IMR-90 (cell line): ENCODE measurements at regions not wholly inside any gene's neighbourhood (a gene's known extent, or its start where the extent isn't known, plus 50 kb on each side); places are given as distances from the start of the nearest gene placed in this dataset.

Source experiments
- ATAC-seq: fragments of 200-7000 bp; cut with Tn5 transposase; 2 replicates; pipeline ENCODE4 v1.9.1; 2020; ENCODE audit warnings: low read depth, mild to moderate bottlenecking, moderate library complexity
- BruUV-seq: library from RNA; stranded (reverse); fragments of 400-500 nt; replicated peaks from 2 replicates; lab custom pipeline; 2021; lab: Mats Ljungman, UMichigan
- CTCF ChIA-PET: fragments of 300-600 bp; formaldehyde crosslinking; extraction: SDS; loops from one replicate; lab custom pipeline; 2021; ENCODE audit warnings: antibody characterized with exemption; lab: Yijun Ruan, JAX
- POLR2A ChIA-PET: fragments of 300-600 bp; sonication (Branson Sonifier 250); formaldehyde crosslinking; loops from one replicate; lab custom pipeline; 2022; ENCODE audit warnings: antibody characterized with exemption; ENCODE audit not compliant: unreplicated experiment; lab: Charles Lee
- DNase-seq: peaks from one replicate; pipeline ENCODE4 v3.0.0; 2013
- H2AFZ ChIP-seq: replicated peaks from 2 replicates; pipeline ENCODE3; 2013; ENCODE audit warnings: low read length, mild to moderate bottlenecking; ENCODE audit not compliant: poor library complexity
- H2AK5ac ChIP-seq: 2 replicates; pipeline ENCODE4 v1.6.1; 2013; ENCODE audit warnings: low read depth, low read length, inconsistent platforms
- H2AK9ac ChIP-seq: replicated peaks from 2 replicates; pipeline ENCODE3; 2013; ENCODE audit warnings: mild to moderate bottlenecking, low read depth, low read length, moderate library complexity; ENCODE audit not compliant: poor library complexity
- H2BK120ac ChIP-seq: 2 replicates; pipeline ENCODE4 v1.6.1; 2013; ENCODE audit warnings: low read depth, low read length, inconsistent platforms
- H2BK15ac ChIP-seq: 3 replicates; pipeline ENCODE4 v1.6.1; 2013; ENCODE audit warnings: low read depth, low read length, inconsistent platforms
- H2BK20ac ChIP-seq: 2 replicates; pipeline ENCODE4 v1.6.1; 2013; ENCODE audit warnings: low read depth, mild to moderate bottlenecking, inconsistent platforms, low read length, moderate library complexity
- H2BK5ac ChIP-seq: 2 replicates; pipeline ENCODE4 v1.6.1; 2013; ENCODE audit warnings: mild to moderate bottlenecking, low read depth, low read length, inconsistent platforms; ENCODE audit not compliant: poor library complexity, severe bottlenecking
- H3K14ac ChIP-seq: replicated peaks from 2 replicates; pipeline ENCODE4 v1.6.1; 2013; ENCODE audit warnings: low read depth, low read length, inconsistent platforms
- H3K18ac ChIP-seq: 2 replicates; pipeline ENCODE4 v1.6.1; 2013; ENCODE audit warnings: low read depth, low read length, control low read depth
- H3K23ac ChIP-seq: 2 replicates; pipeline ENCODE4 v1.6.1; 2013; ENCODE audit warnings: low read depth, low read length, inconsistent platforms
- H3K27ac ChIP-seq: 2 replicates; pipeline ENCODE4 v1.5.1; 2013; ENCODE audit warnings: mild to moderate bottlenecking, control low read depth, low read length; ENCODE audit not compliant: insufficient read depth
- H3K27me3 ChIP-seq: 2 replicates; pipeline ENCODE4 v1.6.1; 2013; ENCODE audit warnings: low read length; ENCODE audit not compliant: control insufficient read depth, insufficient read depth
- H3K36me3 ChIP-seq: 2 replicates; pipeline ENCODE4 v1.6.1; 2013; ENCODE audit warnings: low read length, mixed read lengths; ENCODE audit not compliant: control insufficient read depth, insufficient read depth
- H3K4ac ChIP-seq: 2 replicates; pipeline ENCODE4 v1.6.1; 2013; ENCODE audit warnings: low read depth, low read length, inconsistent platforms
- H3K4me1 ChIP-seq: 2 replicates; pipeline ENCODE4 v1.6.1; 2013; ENCODE audit warnings: low read length, mixed read lengths; ENCODE audit not compliant: control insufficient read depth, insufficient read depth
- H3K4me2 ChIP-seq: 2 replicates; pipeline ENCODE4 v1.6.1; 2013; ENCODE audit warnings: low read depth, mild to moderate bottlenecking, control low read depth, low read length, moderate library complexity
- H3K4me3 ChIP-seq: 2 replicates; pipeline ENCODE4 v1.5.1; 2013; ENCODE audit warnings: low read depth, mild to moderate bottlenecking, control low read depth, low read length, moderate library complexity; ENCODE audit not compliant: insufficient read depth
- H3K56ac ChIP-seq: 2 replicates; pipeline ENCODE4 v1.6.1; 2013; ENCODE audit warnings: low read length, inconsistent platforms; ENCODE audit not compliant: insufficient read depth; ENCODE audit errors: extremely low read depth
- H3K79me1 ChIP-seq, 2 experiments: 2 replicates each; pipeline ENCODE4 v1.6.1; 2013; ENCODE audit warnings: low read length in 2 of 2, inconsistent platforms in 1 of 2, low read depth in 1 of 2
- H3K9ac ChIP-seq: 2 replicates; pipeline ENCODE4 v1.6.1; 2013; ENCODE audit warnings: low read depth, low read length, control low read depth
- H3K9me1 ChIP-seq: 2 replicates; pipeline ENCODE4 v1.6.1; 2013; ENCODE audit warnings: low read length, inconsistent platforms; ENCODE audit not compliant: insufficient read depth
- H3K9me3 ChIP-seq: 2 replicates; pipeline ENCODE4 v1.6.1; 2013; ENCODE audit warnings: low read length; ENCODE audit not compliant: control insufficient read depth, insufficient read depth
- H4K20me1 ChIP-seq: 2 replicates; pipeline ENCODE4 v1.6.1; 2013; ENCODE audit warnings: low read length, inconsistent platforms; ENCODE audit not compliant: insufficient read depth
- H4K5ac ChIP-seq: 2 replicates; pipeline ENCODE4 v1.6.1; 2013; ENCODE audit warnings: mild to moderate bottlenecking, low read depth, low read length, control low read depth
- H4K8ac ChIP-seq, 2 experiments: 2 replicates each; pipeline ENCODE4 v1.6.1; 2013; ENCODE audit warnings: low read depth in 2 of 2, low read length in 2 of 2, control low read depth in 1 of 2, inconsistent platforms in 1 of 2
- H4K91ac ChIP-seq: 2 replicates; pipeline ENCODE4 v1.6.1; 2013; ENCODE audit warnings: low read depth, low read length, inconsistent platforms; ENCODE audit not compliant: insufficient read depth
- BHLHE40 ChIP-seq: fragments of 150-350 bp; IDR thresholded peaks from 2 replicates; pipeline ENCODE4 v1.6.1; 2016; ENCODE audit warnings: mild to moderate bottlenecking, low read depth, low read length
- CEBPB ChIP-seq: IDR thresholded peaks from 2 replicates; pipeline ENCODE4 v1.6.1; 2012; ENCODE audit warnings: low read depth, low read length, improper control_type of control experiment
- CHD1 ChIP-seq: IDR thresholded peaks from 2 replicates; pipeline ENCODE4 v1.6.1; 2012; ENCODE audit warnings: low read depth, low read length, improper control_type of control experiment
- CTCF ChIP-seq: conservative IDR thresholded peaks from 2 replicates; pipeline ENCODE4 v1.5.1; 2012; ENCODE audit warnings: mild to moderate bottlenecking, low read depth, low read length, improper control_type of control experiment
- ELK1 ChIP-seq: fragments of 150-350 bp; IDR thresholded peaks from 2 replicates; pipeline ENCODE4 v1.6.1; 2016; ENCODE audit warnings: low read depth, mild to moderate bottlenecking, low read length, moderate library complexity, borderline replicate concordance
- FOS ChIP-seq: fragments of 150-350 bp; IDR thresholded peaks from 2 replicates; pipeline ENCODE4 v1.6.1; 2016; ENCODE audit warnings: low read depth, low read length
- MAFK ChIP-seq: IDR thresholded peaks from 2 replicates; pipeline ENCODE4 v1.6.1; 2012; ENCODE audit warnings: low read depth, low read length, improper control_type of control experiment
- MAZ ChIP-seq: IDR thresholded peaks from 2 replicates; pipeline ENCODE4 v1.6.1; 2012; ENCODE audit warnings: low read depth, mild to moderate bottlenecking, low read length, improper control_type of control experiment, moderate library complexity, borderline replicate concordance
- MXI1 ChIP-seq: IDR thresholded peaks from 2 replicates; pipeline ENCODE4 v1.6.1; 2012; ENCODE audit warnings: low read depth, mild to moderate bottlenecking, low read length, moderate library complexity, borderline replicate concordance
- NFE2L2 ChIP-seq: fragments of 150-350 bp; IDR thresholded peaks from 2 replicates; pipeline ENCODE4 v1.6.1; 2016; ENCODE audit warnings: low read depth, mild to moderate bottlenecking, low read length
- POLR2A ChIP-seq: IDR thresholded peaks from 2 replicates; pipeline ENCODE4 v1.6.1; 2012; ENCODE audit warnings: mild to moderate bottlenecking, low read depth, low read length
- RAD21 ChIP-seq: IDR thresholded peaks from 2 replicates; pipeline ENCODE4 v1.6.1; 2012; ENCODE audit warnings: low read length, improper control_type of control experiment
- RCOR1 ChIP-seq: IDR thresholded peaks from 2 replicates; pipeline ENCODE4 v1.6.1; 2012; ENCODE audit warnings: mild to moderate bottlenecking, low read length, improper control_type of control experiment; ENCODE audit not compliant: insufficient replicate concordance
- RFX5 ChIP-seq: IDR thresholded peaks from 2 replicates; pipeline ENCODE4 v1.8.0; 2012; ENCODE audit warnings: low read depth, mild to moderate bottlenecking, low read length, moderate library complexity
- SMC3 ChIP-seq: fragments of 150-350 bp; IDR thresholded peaks from 2 replicates; pipeline ENCODE4 v1.6.1; 2016; ENCODE audit warnings: low read depth, mild to moderate bottlenecking, antibody characterized with exemption, low read length, moderate library complexity
- USF2 ChIP-seq: fragments of 150-350 bp; IDR thresholded peaks from 2 replicates; pipeline ENCODE4 v1.6.1; 2017; ENCODE audit warnings: mild to moderate bottlenecking, antibody characterized with exemption, low read length, low read depth
- WGBS, 2 experiments: methylation state at CpG; one replicate each; pipeline versions ENCODE4 v1.1.5 to v1.1.7; 2013; ENCODE audit warnings: missing lambda C conversion rate in 2 of 2; ENCODE audit not compliant: insufficient read length in 1 of 2; ENCODE audit errors: extremely low coverage in 2 of 2; 5-methylcytosine and 5-hydroxymethylcytosine counted together
- dilution Hi-C: fragments of 300-500 bp; cut with HindIII; formaldehyde crosslinking; loops from one replicate; pipeline ENCODE4 v1.14.3; 2018; ENCODE audit warnings: low sequenced_read_pairs; ENCODE audit not compliant: unreplicated experiment
- in situ Hi-C: fragments of 300-500 bp; cut with MboI; formaldehyde crosslinking; loops from 3 replicates; pipeline ENCODE4 v1.14.3; 2019; ENCODE audit warnings: low sequenced_read_pairs, inconsistent platforms, mixed read lengths
- intact Hi-C: fragments of 100-400 bp; cut with micrococcal nuclease; formaldehyde crosslinking; loops from 2 replicates; pipeline ENCODE4 v1.10.0; 2022

GRCh38 chr5:109588281-109589035 is 101.3 kb upstream of the MAN2A1 start:
- H2BK20ac ChIP-seq, result no peak overlapping the region
- no peak overlapping the region for H2AK5ac ChIP-seq
- dilution Hi-C loops, result no loop called here
- no peak overlapping the region for H2BK120ac ChIP-seq
- intact Hi-C loops, result no loop called here
- H4K20me1 ChIP-seq, result no peaks in the 10 kb centered on the region
- no peak overlapping the region for H3K56ac ChIP-seq
- BruUV-seq, result no TSS peak
- no peak overlapping the region for H3K4me3 ChIP-seq
- H3K27ac ChIP-seq, result no peak overlapping the region
- H3K18ac ChIP-seq, result no peak overlapping the region
- no peak overlapping the region for H3K4me2 ChIP-seq
- no peaks in the 10 kb centered on the region for H3K9me3 ChIP-seq
- no peak overlapping the region for H4K8ac ChIP-seq
- no peak overlapping the region for H3K14ac ChIP-seq
- CTCF ChIA-PET, result no interaction called here
- TF ChIP-seq RCOR1, result no peak
- TF ChIP-seq CEBPB, result no peak
- TF ChIP-seq FOS, result no peak
- no peak for TF ChIP-seq RFX5
- no peak for TF ChIP-seq ELK1
- TF ChIP-seq RAD21, result no peak
- TF ChIP-seq NFE2L2, result no peak
- TF ChIP-seq BHLHE40, result no peak
- no peak for TF ChIP-seq USF2
- TF ChIP-seq MAFK, result no peak
- TF ChIP-seq MAZ, result no peak
- TF ChIP-seq POLR2A, result no peak
- no peak for TF ChIP-seq SMC3
- TF ChIP-seq MXI1, result no peak
- TF ChIP-seq CHD1, result no peak
- no peak for TF ChIP-seq CTCF
- no peak overlapping the region for H2BK15ac ChIP-seq
- ATAC-seq (no peak), DNase-seq (no peak)
- H2AK9ac ChIP-seq, result no peak overlapping the region
- POLR2A ChIA-PET, result no interaction called here
- WGBS, 2 experiments, result 78% methylated on average over 13 of the region's 25 CpGs; no CpG with 5 or more reads in 1 of the 2 experiments
- H3K9me1 ChIP-seq, result no peaks in the 10 kb centered on the region
- H3K27me3 ChIP-seq, result no peaks in the 10 kb centered on the region
- H3K79me1 ChIP-seq, result no peaks in the 10 kb centered on the region
- in situ Hi-C loops, result no loop called here
- no peak overlapping the region for H4K5ac ChIP-seq
- H3K4ac ChIP-seq, result no peak overlapping the region
- no peak overlapping the region for H2AFZ ChIP-seq
- no peaks in the 10 kb centered on the region for H3K4me1 ChIP-seq
- no peak overlapping the region for H3K9ac ChIP-seq
- no peak overlapping the region for H2BK5ac ChIP-seq
- H4K91ac ChIP-seq, result no peak overlapping the region
- H3K23ac ChIP-seq, result no peak overlapping the region
- no peaks in the 10 kb centered on the region for H3K36me3 ChIP-seq
